ENCODE measurements at regions not wholly inside any gene's neighbourhood (a gene's known extent, or its start where the extent isn't known, plus 50 kb on each side); places are given as distances from the start of the nearest gene placed in this dataset.

DNA sequence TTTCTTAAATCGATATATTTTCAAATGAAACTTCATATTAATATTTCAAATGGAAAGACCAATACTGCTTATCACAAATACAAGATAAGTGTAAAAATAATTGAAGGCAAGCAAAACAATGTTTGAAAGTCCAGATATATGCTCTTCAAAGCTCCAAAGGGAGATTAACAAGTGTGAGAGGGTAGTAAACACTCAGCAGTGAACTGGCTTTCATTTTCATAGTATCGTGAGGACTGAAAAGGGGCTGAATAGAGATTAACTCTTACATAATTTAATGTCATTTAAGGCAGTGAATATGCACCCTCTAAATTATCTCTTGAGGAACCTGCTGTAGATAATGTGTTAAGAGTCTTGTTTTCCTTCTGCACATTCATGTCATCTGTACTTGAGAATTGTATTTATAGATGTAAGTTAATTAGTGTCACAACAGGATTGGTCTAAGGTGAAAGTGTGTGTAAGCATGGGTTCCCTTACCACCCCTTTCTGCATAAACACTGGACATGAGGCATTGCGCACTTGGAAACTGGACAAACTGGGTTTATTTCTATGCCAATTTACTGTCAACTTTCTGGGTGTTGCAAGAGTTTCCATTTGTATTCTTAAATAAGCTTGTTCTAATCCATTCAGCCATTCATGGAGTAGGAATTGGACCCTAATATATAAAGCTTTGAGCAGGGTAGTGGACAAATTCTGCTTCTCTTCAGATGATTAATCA lies 76.7 kb upstream of the SESTD1 start:
- no peak for DNase-seq (ENCODE audit: low read depth in 1 of 2, low spot score in 1 of 2)
- TF ChIP-seq CBX8 (IDR thresholded peaks at IDR 0.05) (no peak), JUNB (IDR thresholded peaks at IDR 0.05) (no peak)
- CTCF ChIA-PET = no interaction called here

GRCh38 chr2:179340678-179341077 lies 76.0 kb upstream of the SESTD1 start:
- WGBS (ENCODE audit: missing lambda C conversion rate) = 50% methylated on average over 4 of the region's 4 CpGs
- POLR2A ChIA-PET = no interaction called here
- Histone ChIP-seq H3K4me2 (no peak overlapping the region), H3K9me3 (no peaks in the 10 kb centered on the region), H3K27ac (no peak overlapping the region), H3K4me3 (no peak overlapping the region), H3K4me1 (peaks cover 13% of the 10 kb centered on the region)
- TF ChIP-seq SMC3 (IDR thresholded peaks at IDR 0.05) (peak; percentile 47; the same call in 2 of the 3 replicates), RAD21 (conservative IDR thresholded peaks at IDR 0.05 in 1 of 2, IDR thresholded peaks at IDR 0.05 in 1 of 2) (peak; percentile 36 to 40; a peak in 3 of 5 replicates), HOXB5 (CRISPR knock-in tag; IDR thresholded peaks at IDR 0.05) (no peak), ESRRA (IDR thresholded peaks at IDR 0.05; ENCODE audit: borderline replicate concordance, low read length) (no peak)
- TF ChIP-seq, protein P1, sequence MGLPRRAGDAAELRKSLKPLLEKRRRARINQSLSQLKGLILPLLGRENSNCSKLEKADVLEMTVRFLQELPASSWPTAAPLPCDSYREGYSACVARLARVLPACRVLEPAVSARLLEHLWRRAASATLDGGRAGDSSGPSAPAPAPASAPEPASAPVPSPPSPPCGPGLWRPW (IDR thresholded peaks at IDR 0.05) = no peak
- TF ChIP-seq, protein P2, sequence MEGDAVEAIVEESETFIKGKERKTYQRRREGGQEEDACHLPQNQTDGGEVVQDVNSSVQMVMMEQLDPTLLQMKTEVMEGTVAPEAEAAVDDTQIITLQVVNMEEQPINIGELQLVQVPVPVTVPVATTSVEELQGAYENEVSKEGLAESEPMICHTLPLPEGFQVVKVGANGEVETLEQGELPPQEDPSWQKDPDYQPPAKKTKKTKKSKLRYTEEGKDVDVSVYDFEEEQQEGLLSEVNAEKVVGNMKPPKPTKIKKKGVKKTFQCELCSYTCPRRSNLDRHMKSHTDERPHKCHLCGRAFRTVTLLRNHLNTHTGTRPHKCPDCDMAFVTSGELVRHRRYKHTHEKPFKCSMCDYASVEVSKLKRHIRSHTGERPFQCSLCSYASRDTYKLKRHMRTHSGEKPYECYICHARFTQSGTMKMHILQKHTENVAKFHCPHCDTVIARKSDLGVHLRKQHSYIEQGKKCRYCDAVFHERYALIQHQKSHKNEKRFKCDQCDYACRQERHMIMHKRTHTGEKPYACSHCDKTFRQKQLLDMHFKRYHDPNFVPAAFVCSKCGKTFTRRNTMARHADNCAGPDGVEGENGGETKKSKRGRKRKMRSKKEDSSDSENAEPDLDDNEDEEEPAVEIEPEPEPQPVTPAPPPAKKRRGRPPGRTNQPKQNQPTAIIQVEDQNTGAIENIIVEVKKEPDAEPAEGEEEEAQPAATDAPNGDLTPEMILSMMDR (IDR thresholded peaks at IDR 0.05) = peak; percentile 30; the same call in 2 of the 3 replicates
- peak in 1 of 2 experiments; percentile 26 for DNase-seq (ENCODE audit: low read depth in 1 of 2, low spot score in 1 of 2)
- ATAC-seq = peak in 1 of 2 experiments; percentile 40; a peak in 1 of 6 replicates
- CTCF ChIA-PET = no interaction called here
- no peak for FAIRE-seq

More for the DNA sequence above, 76.7 kb upstream of the SESTD1 start:
- no peak overlapping the region for H3K4me3 ChIP-seq
- H3K4me1 ChIP-seq = peaks cover 13% of the 10 kb centered on the region
- 88% methylated on average over 3 of the region's 3 CpGs for WGBS (ENCODE audit: missing lambda C conversion rate)
- H3K4me2 ChIP-seq = no peak overlapping the region
- FAIRE-seq (no peak), ATAC-seq (no peak)
- POLR2A ChIA-PET = no interaction called here
- H3K27ac ChIP-seq = no peak overlapping the region
- no peaks in the 10 kb centered on the region for H3K9me3 ChIP-seq

DNA sequence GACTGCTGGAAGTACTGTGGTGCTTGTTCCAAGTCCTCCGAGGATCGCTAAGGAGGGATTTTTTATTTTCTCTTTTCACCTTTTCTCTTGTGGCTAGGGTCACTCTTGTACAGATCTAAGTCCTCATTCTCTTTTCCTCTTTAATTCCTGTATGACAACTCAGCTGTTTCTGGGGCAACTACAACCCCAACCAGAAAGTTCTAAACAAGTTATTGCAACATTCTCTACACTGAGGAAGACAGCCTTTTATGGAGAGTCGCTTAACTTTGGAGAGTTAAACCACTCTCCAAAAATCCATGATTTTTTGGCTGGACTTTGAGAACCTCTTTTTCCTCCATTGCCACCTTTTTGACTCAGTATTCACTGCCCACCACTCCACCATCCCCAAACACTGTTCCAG lies 74.0 kb upstream of the SESTD1 start:
- Histone ChIP-seq H3K27ac (no peak overlapping the region), H3K4me2 (no peak overlapping the region), H3K4me3 (no peak overlapping the region), H3K4me1 (no peaks in the 10 kb centered on the region; the same call in 2 of the 3 replicates), H3K9me3 (no peaks in the 10 kb centered on the region)
- ChIA-PET POLR2A (no interaction called here), CTCF (no interaction called here)
- TF ChIP-seq PHF8 (IDR thresholded peaks at IDR 0.05; ENCODE audit: borderline replicate concordance, low read depth) (no peak), EHMT2 (IDR thresholded peaks at IDR 0.05; ENCODE audit: low read depth) (no peak), POLR2AphosphoS2 (conservative IDR thresholded peaks at IDR 0.05; ENCODE audit: low read length) (no peak), EHF (CRISPR knock-in tag; IDR thresholded peaks at IDR 0.05) (no peak), GATA3 (IDR thresholded peaks at IDR 0.05; ENCODE audit: borderline replicate concordance) (no peak), ZFP36 (IDR thresholded peaks at IDR 0.05; ENCODE audit: borderline replicate concordance, partially characterized antibody) (no peak), RFX5 (IDR thresholded peaks at IDR 0.05) (no peak), FOSL2 (IDR thresholded peaks at IDR 0.05) (no peak), FOSL2 (CRISPR knock-in tag; IDR thresholded peaks at IDR 0.05) (no peak), KDM1A (IDR thresholded peaks at IDR 0.05; ENCODE audit: low read depth) (no peak), TP53 (CRISPR knock-in tag; IDR thresholded peaks at IDR 0.05) (no peak), HDAC2 (IDR thresholded peaks at IDR 0.05) (no peak), RAD21 (conservative IDR thresholded peaks at IDR 0.05 in 1 of 2, IDR thresholded peaks at IDR 0.05 in 1 of 2) (no peak), HEYL (CRISPR knock-in tag; IDR thresholded peaks at IDR 0.05) (no peak), HOXB5 (CRISPR knock-in tag; IDR thresholded peaks at IDR 0.05) (no peak), RNF2 (IDR thresholded peaks at IDR 0.05; ENCODE audit: borderline replicate concordance, low read depth) (no peak), ELK1 (IDR thresholded peaks at IDR 0.05; ENCODE audit: low read depth, low read length) (no peak)
- TF ChIP-seq, protein P2 (IDR thresholded peaks at IDR 0.05) = no peak
- ATAC-seq = no peak
- WGBS (ENCODE audit: missing lambda C conversion rate) = 82% methylated on average over 3 of the region's 3 CpGs
- no peak for DNase-seq (ENCODE audit: low read depth in 1 of 2, low spot score in 1 of 2)
- FAIRE-seq = no peak

All from A549 (cell line).